HFFc6 (cell line): ENCODE measurements at regions not wholly inside any gene's neighbourhood (a gene's known extent, or its start where the extent isn't known, plus 50 kb on each side); places are given as distances from the start of the nearest gene placed in this dataset.

Experiments
- DNase-seq: peaks from one replicate; pipeline ENCODE4 v3.0.0-alpha.2; 2018
- H3K27ac Mint-ChIP-seq: 2 replicates; pipeline ENCODE4 v1.8.0; 2020; ENCODE audit warnings: mild to moderate bottlenecking, mixed read lengths
- H3K27me3 Mint-ChIP-seq: 2 replicates; pipeline ENCODE4 v1.8.0; 2021; ENCODE audit warnings: mild to moderate bottlenecking, moderate library complexity, mixed read lengths; ENCODE audit not compliant: insufficient read depth
- H3K36me3 Mint-ChIP-seq: 2 replicates; pipeline ENCODE4 v1.8.0; 2021; ENCODE audit warnings: low read depth, mixed read lengths
- H3K4me1 Mint-ChIP-seq: 2 replicates; pipeline ENCODE4 v1.8.0; 2020; ENCODE audit warnings: low read depth, mixed read lengths
- H3K4me3 Mint-ChIP-seq: 2 replicates; pipeline ENCODE4 v1.8.0; 2020; ENCODE audit warnings: mild to moderate bottlenecking, moderate library complexity, mixed read lengths
- H3K9me3 Mint-ChIP-seq: 2 replicates; pipeline ENCODE4 v1.8.0; 2020; ENCODE audit warnings: mild to moderate bottlenecking, mixed read lengths
- CTCF ChIP-seq: fragments of 200-600 bp; sonication (generic); IDR thresholded peaks from 2 replicates; pipeline ENCODE4 v1.5.0; 2021; ENCODE audit warnings: antibody characterized with exemption, mild to moderate bottlenecking

- Mint-ChIP-seq H3K27ac (no peak overlapping the region), H3K4me1 (no peaks in the 10 kb centered on the region), H3K27me3 (no peaks in the 10 kb centered on the region), H3K4me3 (no peak overlapping the region), H3K36me3 (peaks cover 5% of the 10 kb centered on the region; the same call in 1 of the 2 replicates), H3K9me3 (peaks cover 52% of the 10 kb centered on the region)
- TF ChIP-seq CTCF = no peak
- no peak for DNase-seq
These were observed 1416.3 kb downstream of the MAT2B start for GRCh38 chr5:164921722-164922121.

- no peak for DNase-seq
- H3K27ac Mint-ChIP-seq = no peak overlapping the region
- H3K4me3 Mint-ChIP-seq = no peak overlapping the region
- TF ChIP-seq CTCF = no peak
- H3K27me3 Mint-ChIP-seq = no peaks in the 10 kb centered on the region; the same call in 1 of the 2 replicates
- peaks cover 5% of the 10 kb centered on the region; the same call in 1 of the 2 replicates for H3K36me3 Mint-ChIP-seq
- peaks cover 63% of the 10 kb centered on the region for H3K9me3 Mint-ChIP-seq
- no peaks in the 10 kb centered on the region for H3K4me1 Mint-ChIP-seq
These were observed 1428.6 kb downstream of the MAT2B start for GRCh38 chr5:164934039-164934438.

GRCh38 chr5:164934561-164934960 lies 1429.1 kb downstream of the MAT2B start:
- Mint-ChIP-seq H3K27ac (no peak overlapping the region), H3K9me3 (peaks cover 58% of the 10 kb centered on the region), H3K36me3 (peaks cover 5% of the 10 kb centered on the region; the same call in 1 of the 2 replicates), H3K4me3 (no peak overlapping the region), H3K27me3 (no peaks in the 10 kb centered on the region; the same call in 1 of the 2 replicates), H3K4me1 (no peaks in the 10 kb centered on the region)
- no peak for TF ChIP-seq CTCF
- DNase-seq = no peak

DNA sequence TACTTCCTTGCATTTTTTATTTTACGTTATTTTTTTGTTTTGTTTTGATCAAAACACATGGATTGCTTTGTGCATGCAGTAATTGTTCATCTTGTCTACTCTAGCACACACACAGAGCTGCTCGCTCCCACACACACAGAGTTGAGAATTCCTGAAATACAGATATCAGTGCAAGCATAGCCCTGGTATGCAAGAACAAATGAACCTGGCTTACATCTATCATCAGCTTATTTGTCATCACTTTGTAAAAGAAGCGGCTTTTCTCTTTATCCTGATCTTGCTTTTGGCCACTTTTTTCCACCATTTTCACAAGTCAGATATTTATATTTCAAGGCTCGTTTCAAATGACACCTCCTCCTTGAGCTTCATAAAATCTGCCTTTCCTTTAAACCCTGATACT lies 1435.7 kb downstream of the MAT2B start:
- Mint-ChIP-seq H3K27ac (no peak overlapping the region), H3K9me3 (peaks cover 30% of the 10 kb centered on the region), H3K36me3 (no peaks in the 10 kb centered on the region), H3K27me3 (no peaks in the 10 kb centered on the region), H3K4me3 (no peak overlapping the region), H3K4me1 (no peaks in the 10 kb centered on the region)
- DNase-seq = no peak
- TF ChIP-seq CTCF = no peak

- Mint-ChIP-seq H3K9me3 (peaks cover 29% of the 10 kb centered on the region), H3K4me3 (no peak overlapping the region), H3K4me1 (no peaks in the 10 kb centered on the region), H3K27me3 (no peaks in the 10 kb centered on the region), H3K27ac (no peak overlapping the region), H3K36me3 (no peaks in the 10 kb centered on the region)
- no peak for DNase-seq
- no peak for TF ChIP-seq CTCF
These were observed 1445.5 kb downstream of the MAT2B start for GRCh38 chr5:164950927-164951326.

DNA sequence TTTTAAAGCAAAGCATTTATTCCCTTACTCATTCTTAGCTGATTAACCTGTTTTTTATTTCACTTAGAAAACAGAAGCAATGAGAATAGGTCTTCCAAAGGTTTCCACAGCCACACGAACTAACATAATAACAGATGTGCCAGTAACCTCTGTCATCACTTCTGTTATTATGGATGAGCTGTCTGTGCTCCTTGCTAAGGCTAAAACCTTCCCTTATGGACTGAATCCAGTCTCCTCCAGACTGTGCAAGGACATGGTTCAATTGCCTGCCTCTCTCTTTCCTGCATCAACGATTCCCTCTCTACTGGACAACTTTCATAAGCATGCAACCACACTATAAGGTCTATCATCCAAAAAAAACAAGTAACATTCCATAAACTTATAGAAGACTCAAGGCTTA lies 1446.2 kb downstream of the MAT2B start:
- Mint-ChIP-seq H3K4me3 (no peak overlapping the region), H3K4me1 (no peaks in the 10 kb centered on the region)
- no peak for DNase-seq

More for the DNA sequence above, 1446.2 kb downstream of the MAT2B start:
- Mint-ChIP-seq H3K36me3 (no peaks in the 10 kb centered on the region), H3K9me3 (peaks cover 29% of the 10 kb centered on the region), H3K27me3 (no peaks in the 10 kb centered on the region), H3K27ac (no peak overlapping the region)
- TF ChIP-seq CTCF = no peak
